Muscle layer of colon (tissue), 2 donors: ENCODE measurements at regions not wholly inside any gene's neighbourhood (a gene's known extent, or its start where the extent isn't known, plus 50 kb on each side); places are given as distances from the start of the nearest gene placed in this dataset.

Experiments used
- H3K27ac ChIP-seq: one replicate; pipeline ENCODE4 v1.7.0; 2013; ENCODE audit warnings: low read depth, mild to moderate bottlenecking, low read length, moderate library complexity
- H3K27me3 ChIP-seq, 2 donors: one replicate each; pipeline ENCODE4 v1.7.0; 2013; ENCODE audit warnings: low read length in 2 of 2, mild to moderate bottlenecking in 2 of 2; ENCODE audit not compliant: insufficient read depth in 2 of 2, control insufficient read depth in 1 of 2
- H3K36me3 ChIP-seq: one replicate; pipeline ENCODE4 v1.7.0; 2013; ENCODE audit warnings: mild to moderate bottlenecking, low read length; ENCODE audit not compliant: insufficient read depth
- H3K4me1 ChIP-seq: one replicate; pipeline ENCODE4 v1.7.0; 2013; ENCODE audit warnings: mild to moderate bottlenecking, low read length; ENCODE audit not compliant: insufficient read depth
- H3K4me3 ChIP-seq, 2 donors: one replicate each; pipeline ENCODE4 v1.7.0; 2013; ENCODE audit warnings: low read length in 2 of 2, low read depth in 1 of 2, mild to moderate bottlenecking in 1 of 2, moderate library complexity in 1 of 2
- H3K9ac ChIP-seq: one replicate; pipeline ENCODE4 v1.7.0; 2013; ENCODE audit warnings: low read length
- H3K9me3 ChIP-seq: one replicate; pipeline ENCODE4 v1.7.0; 2013; ENCODE audit warnings: mild to moderate bottlenecking, low read length
- donor health status: abdominal sarcoma.
- donor health status: Adenocarcinoma of cecum.

- Histone ChIP-seq H3K27ac (no peak overlapping the region), H3K27me3 (no peaks in the 10 kb centered on the region)
Measured at GRCh38 chr16:63628812-63629211, 1493.1 kb downstream of the CDH11 start.

GRCh38 chr16:63625126-63625525 lies 1496.7 kb downstream of the CDH11 start:
- Histone ChIP-seq H3K36me3 (no peaks in the 10 kb centered on the region), H3K4me3 (no peak overlapping the region), H3K4me1 (no peaks in the 10 kb centered on the region), H3K27me3 (no peaks in the 10 kb centered on the region), H3K9me3 (no peaks in the 10 kb centered on the region), H3K27ac (no peak overlapping the region), H3K9ac (no peak overlapping the region)

More at GRCh38 chr16:63628812-63629211, 1493.1 kb downstream of the CDH11 start:
- H3K4me3 ChIP-seq, result no peak overlapping the region
- H3K9ac ChIP-seq, result no peak overlapping the region
- no peaks in the 10 kb centered on the region for H3K9me3 ChIP-seq
- H3K4me1 ChIP-seq, result no peaks in the 10 kb centered on the region
- no peaks in the 10 kb centered on the region for H3K36me3 ChIP-seq

- no peak overlapping the region for H3K27ac ChIP-seq
- no peak overlapping the region for H3K4me3 ChIP-seq
- no peaks in the 10 kb centered on the region for H3K36me3 ChIP-seq
- H3K9ac ChIP-seq, result no peak overlapping the region
- H3K9me3 ChIP-seq, result no peaks in the 10 kb centered on the region
- no peaks in the 10 kb centered on the region for H3K4me1 ChIP-seq
- H3K27me3 ChIP-seq, result no peaks in the 10 kb centered on the region
Measured at GRCh38 chr16:63623551-63624039, 1498.3 kb downstream of the CDH11 start.

- Histone ChIP-seq H3K27ac (no peak overlapping the region), H3K27me3 (no peaks in the 10 kb centered on the region), H3K36me3 (no peaks in the 10 kb centered on the region), H3K4me1 (no peaks in the 10 kb centered on the region), H3K4me3 (no peak overlapping the region), H3K9me3 (no peaks in the 10 kb centered on the region), H3K9ac (no peak overlapping the region)
Measured at GRCh38 chr16:63618896-63619485, 1502.9 kb downstream of the CDH11 start.

- Histone ChIP-seq H3K27me3 (no peaks in the 10 kb centered on the region), H3K9ac (no peak overlapping the region), H3K4me3 (peak overlapping the region in 1 of 2 donors; percentile 49), H3K27ac (no peak overlapping the region), H3K9me3 (no peaks in the 10 kb centered on the region), H3K4me1 (no peaks in the 10 kb centered on the region), H3K36me3 (no peaks in the 10 kb centered on the region)
Measured at GRCh38 chr16:63617990-63618763, 1503.7 kb downstream of the CDH11 start.

- H3K4me3 ChIP-seq, result peak overlapping the region; percentile 42 to 49
- H3K36me3 ChIP-seq, result no peaks in the 10 kb centered on the region
- H3K27ac ChIP-seq, result no peak overlapping the region
- H3K9ac ChIP-seq, result no peak overlapping the region
- no peaks in the 10 kb centered on the region for H3K9me3 ChIP-seq
- no peaks in the 10 kb centered on the region for H3K4me1 ChIP-seq
- no peaks in the 10 kb centered on the region for H3K27me3 ChIP-seq
Measured at GRCh38 chr16:63617047-63617989, 1504.5 kb downstream of the CDH11 start.

- Histone ChIP-seq H3K4me3 (no peak overlapping the region), H3K36me3 (no peaks in the 10 kb centered on the region), H3K9me3 (no peaks in the 10 kb centered on the region), H3K27ac (no peak overlapping the region), H3K4me1 (no peaks in the 10 kb centered on the region), H3K27me3 (no peaks in the 10 kb centered on the region), H3K9ac (no peak overlapping the region)
Measured at GRCh38 chr16:63614429-63614828, 1507.4 kb downstream of the CDH11 start.

- Histone ChIP-seq H3K4me1 (no peaks in the 10 kb centered on the region), H3K9ac (no peak overlapping the region), H3K9me3 (no peaks in the 10 kb centered on the region), H3K27me3 (no peaks in the 10 kb centered on the region), H3K4me3 (no peak overlapping the region), H3K36me3 (no peaks in the 10 kb centered on the region), H3K27ac (no peak overlapping the region)
Measured at GRCh38 chr16:63613701-63614100, 1508.2 kb downstream of the CDH11 start.

GRCh38 chr16:63612462-63613227 lies 1509.2 kb downstream of the CDH11 start:
- no peaks in the 10 kb centered on the region for H3K27me3 ChIP-seq
- H3K36me3 ChIP-seq, result no peaks in the 10 kb centered on the region
- H3K4me1 ChIP-seq, result no peaks in the 10 kb centered on the region
- no peaks in the 10 kb centered on the region for H3K9me3 ChIP-seq
- H3K27ac ChIP-seq, result no peak overlapping the region
- no peak overlapping the region for H3K4me3 ChIP-seq
- H3K9ac ChIP-seq, result no peak overlapping the region

GRCh38 chr16:63606778-63607177 lies 1515.1 kb downstream of the CDH11 start:
- Histone ChIP-seq H3K36me3 (no peaks in the 10 kb centered on the region), H3K27me3 (no peaks in the 10 kb centered on the region), H3K9me3 (no peaks in the 10 kb centered on the region), H3K4me3 (no peak overlapping the region), H3K9ac (no peak overlapping the region), H3K4me1 (no peaks in the 10 kb centered on the region), H3K27ac (no peak overlapping the region)
